ENCODE measurements at regions not wholly inside any gene's neighbourhood (a gene's known extent, or its start where the extent isn't known, plus 50 kb on each side); places are given as distances from the start of the nearest gene placed in this dataset.

DNA sequence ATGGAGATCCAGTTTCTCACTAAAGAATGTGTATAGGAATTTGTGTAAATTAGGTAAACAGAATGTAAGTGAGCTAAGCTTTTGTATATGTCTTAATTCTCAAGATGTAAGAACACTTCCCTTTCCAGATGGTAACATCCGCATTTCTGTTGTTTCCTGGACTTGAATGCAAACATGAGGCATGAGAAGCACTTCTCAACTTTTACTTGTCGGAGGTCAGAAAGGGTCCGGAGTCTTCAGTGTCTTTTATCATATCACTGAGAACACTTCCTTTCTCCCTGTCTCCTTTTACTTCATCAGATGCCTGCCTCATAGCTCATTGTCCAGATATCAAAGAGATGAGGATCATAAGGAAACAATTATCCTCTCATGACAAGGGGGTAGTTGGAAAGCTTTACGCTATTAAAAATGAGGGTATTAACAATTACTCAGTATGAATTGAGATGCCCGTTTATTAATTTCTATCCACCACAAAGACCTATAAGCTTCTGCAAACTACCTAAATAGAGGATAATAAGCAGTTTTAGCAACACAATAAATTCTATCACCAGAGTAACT lies 214.1 kb upstream of the FLRT2 start:
- H3K4me3 ChIP-seq (replicated peaks in 1 of 3) = no peak overlapping the region
- H3K36me3 ChIP-seq = no peaks in the 10 kb centered on the region
- H3K27ac ChIP-seq = no peak overlapping the region
- H3K27me3 ChIP-seq = no peaks in the 10 kb centered on the region
- no peak for TF ChIP-seq POLR2A (IDR thresholded peaks at IDR 0.05)
- TF ChIP-seq, protein P1, sequence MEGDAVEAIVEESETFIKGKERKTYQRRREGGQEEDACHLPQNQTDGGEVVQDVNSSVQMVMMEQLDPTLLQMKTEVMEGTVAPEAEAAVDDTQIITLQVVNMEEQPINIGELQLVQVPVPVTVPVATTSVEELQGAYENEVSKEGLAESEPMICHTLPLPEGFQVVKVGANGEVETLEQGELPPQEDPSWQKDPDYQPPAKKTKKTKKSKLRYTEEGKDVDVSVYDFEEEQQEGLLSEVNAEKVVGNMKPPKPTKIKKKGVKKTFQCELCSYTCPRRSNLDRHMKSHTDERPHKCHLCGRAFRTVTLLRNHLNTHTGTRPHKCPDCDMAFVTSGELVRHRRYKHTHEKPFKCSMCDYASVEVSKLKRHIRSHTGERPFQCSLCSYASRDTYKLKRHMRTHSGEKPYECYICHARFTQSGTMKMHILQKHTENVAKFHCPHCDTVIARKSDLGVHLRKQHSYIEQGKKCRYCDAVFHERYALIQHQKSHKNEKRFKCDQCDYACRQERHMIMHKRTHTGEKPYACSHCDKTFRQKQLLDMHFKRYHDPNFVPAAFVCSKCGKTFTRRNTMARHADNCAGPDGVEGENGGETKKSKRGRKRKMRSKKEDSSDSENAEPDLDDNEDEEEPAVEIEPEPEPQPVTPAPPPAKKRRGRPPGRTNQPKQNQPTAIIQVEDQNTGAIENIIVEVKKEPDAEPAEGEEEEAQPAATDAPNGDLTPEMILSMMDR (IDR thresholded peaks at IDR 0.05) = no peak
- WGBS, 2 donors = 90 to 92% methylated on average over 5 of the region's 5 CpGs
- no peaks in the 10 kb centered on the region for H3K4me1 ChIP-seq
- H3K9me3 ChIP-seq = no peaks in the 10 kb centered on the region
- no peak for DNase-seq
- intact Hi-C loops (cut with DNase I) = no loop called here

DNA sequence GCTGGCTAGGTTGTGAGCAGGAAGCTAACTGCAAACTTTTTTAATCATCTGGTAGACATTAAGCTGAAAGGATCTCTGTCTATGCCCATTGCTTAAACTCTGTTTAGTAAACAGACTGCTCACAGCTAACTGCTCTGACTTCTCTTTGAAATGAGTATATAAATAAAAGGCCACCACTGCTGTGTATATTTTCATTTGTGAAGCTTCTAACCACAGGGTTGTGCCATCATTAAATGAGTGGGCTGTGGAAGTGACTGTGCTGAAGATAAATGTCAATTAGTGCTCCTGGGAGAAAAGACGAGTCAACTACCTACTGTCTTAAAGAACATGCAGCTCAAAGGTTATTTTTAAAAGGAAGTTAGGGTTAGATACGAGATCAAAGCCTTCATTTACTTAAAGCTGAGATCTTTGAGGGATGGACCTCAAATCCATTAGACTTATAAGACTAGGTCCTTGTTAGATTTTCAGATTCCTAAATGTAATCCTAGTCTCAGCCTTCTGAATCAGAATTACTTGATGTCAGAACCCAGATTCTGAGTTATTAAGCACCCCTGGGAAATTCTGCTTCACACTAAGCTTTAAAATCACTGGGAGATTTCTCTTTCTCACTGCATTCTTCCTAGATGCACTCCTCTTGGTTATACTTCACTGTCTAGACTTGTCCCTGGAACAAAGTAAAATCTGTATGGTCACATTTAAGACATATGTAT lies 213.1 kb upstream of the FLRT2 start:
- TF ChIP-seq, protein P1 (IDR thresholded peaks at IDR 0.05) = no peak
- no peak for TF ChIP-seq POLR2A (IDR thresholded peaks at IDR 0.05)
- Histone ChIP-seq H3K36me3 (no peaks in the 10 kb centered on the region), H3K9me3 (no peaks in the 10 kb centered on the region), H3K27ac (no peak overlapping the region), H3K27me3 (no peaks in the 10 kb centered on the region), H3K4me1 (no peaks in the 10 kb centered on the region), H3K4me3 (replicated peaks in 1 of 3) (no peak overlapping the region)
- 91 to 94% methylated on average over 2 of the region's 2 CpGs for WGBS, 2 donors
- intact Hi-C loops (cut with DNase I) = no loop called here
- no peak for DNase-seq

GRCh38 chr14:85317491-85318021 lies 212.4 kb upstream of the FLRT2 start:
- DNase-seq = no peak
- Histone ChIP-seq H3K27me3 (no peaks in the 10 kb centered on the region), H3K36me3 (no peaks in the 10 kb centered on the region), H3K9me3 (no peaks in the 10 kb centered on the region), H3K4me3 (replicated peaks in 1 of 3) (no peak overlapping the region), H3K27ac (no peak overlapping the region), H3K4me1 (no peaks in the 10 kb centered on the region)
- intact Hi-C loops (cut with DNase I) = no loop called here
- 94 to 97% methylated on average over 3 of the region's 3 CpGs for WGBS, 2 donors
- TF ChIP-seq POLR2A (IDR thresholded peaks at IDR 0.05) = no peak
- TF ChIP-seq, protein P1 (IDR thresholded peaks at IDR 0.05) = no peak

GRCh38 chr14:85319101-85319500 lies 210.8 kb upstream of the FLRT2 start:
- Histone ChIP-seq H3K36me3 (no peaks in the 10 kb centered on the region), H3K27me3 (no peaks in the 10 kb centered on the region), H3K4me1 (no peaks in the 10 kb centered on the region), H3K27ac (no peak overlapping the region), H3K9me3 (no peaks in the 10 kb centered on the region), H3K4me3 (replicated peaks in 1 of 3) (no peak overlapping the region)
- intact Hi-C loops (cut with DNase I) = no loop called here
- 87 to 93% methylated on average over 5 of the region's 5 CpGs for WGBS, 2 donors
- no peak for DNase-seq
- TF ChIP-seq, protein P1 (IDR thresholded peaks at IDR 0.05) = no peak
- TF ChIP-seq POLR2A (IDR thresholded peaks at IDR 0.05) = no peak

DNA sequence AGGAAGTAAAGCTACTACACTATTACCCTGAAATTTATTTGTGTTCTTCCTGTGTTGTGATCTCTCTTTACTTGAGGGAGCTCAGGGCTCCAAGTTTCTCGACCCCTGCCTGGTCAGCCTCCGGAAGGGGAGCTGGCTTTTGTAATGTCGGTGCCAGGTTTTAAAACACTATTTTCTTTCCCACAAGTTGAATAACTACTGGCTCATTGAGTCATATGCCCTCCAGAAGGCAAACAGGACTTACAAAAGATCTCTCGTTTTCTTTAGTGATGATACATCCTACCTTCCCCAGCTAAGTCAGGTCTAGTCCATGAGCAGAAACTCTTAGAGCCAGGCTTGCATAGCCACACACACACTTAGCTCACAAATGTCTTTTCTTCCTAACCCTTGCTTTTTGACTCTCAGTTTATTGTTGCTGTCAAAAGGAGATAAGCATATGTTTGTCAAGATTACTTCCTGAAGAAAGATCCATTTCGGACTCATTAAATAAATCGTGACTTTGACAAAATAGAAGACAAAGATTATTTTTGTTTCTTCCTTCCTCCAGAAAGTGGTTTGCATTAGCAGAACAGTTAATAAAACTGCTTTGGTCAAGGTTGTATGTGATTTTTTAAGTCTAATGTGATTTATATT lies 209.8 kb upstream of the FLRT2 start:
- Histone ChIP-seq H3K27ac (no peak overlapping the region), H3K9me3 (no peaks in the 10 kb centered on the region)
- TF ChIP-seq, protein P1 (IDR thresholded peaks at IDR 0.05) = no peak
- TF ChIP-seq POLR2A (IDR thresholded peaks at IDR 0.05) = no peak

More for the DNA sequence above, 209.8 kb upstream of the FLRT2 start:
- DNase-seq = no peak
- no peak overlapping the region for H3K4me3 ChIP-seq (replicated peaks in 1 of 3)
- no peaks in the 10 kb centered on the region for H3K27me3 ChIP-seq
- intact Hi-C loops (cut with DNase I) = no loop called here
- WGBS, 2 donors = 53 to 66% methylated on average over 6 of the region's 6 CpGs
- no peaks in the 10 kb centered on the region for H3K4me1 ChIP-seq
- H3K36me3 ChIP-seq = no peaks in the 10 kb centered on the region
